OCI-LY7 (cell line): ENCODE measurements at regions not wholly inside any gene's neighbourhood (a gene's known extent, or its start where the extent isn't known, plus 50 kb on each side); places are given as distances from the start of the nearest gene placed in this dataset.

Source experiments
- BruUV-seq: library from RNA; stranded (reverse); fragments of 400-500 nt; replicated peaks from 2 replicates; lab custom pipeline; 2021; lab: Mats Ljungman, UMichigan
- CTCF ChIA-PET: fragments of 300-600 bp; sonication (Branson Sonifier 250); formaldehyde crosslinking; loops from one replicate; lab custom pipeline; 2022; ENCODE audit warnings: antibody characterized with exemption; ENCODE audit not compliant: unreplicated experiment; lab: Charles Lee
- POLR2A ChIA-PET: fragments of 300-600 bp; sonication (Branson Sonifier 250); formaldehyde crosslinking; loops from one replicate; lab custom pipeline; 2022; ENCODE audit warnings: antibody characterized with exemption; lab: Charles Lee
- DNase-seq: peaks from one replicate; pipeline ENCODE4 v3.0.0-alpha.2; 2015; ENCODE audit warnings: low spot score
- H2AFZ ChIP-seq: fragments of 200-600 bp; sonication (generic), shearing (Covaris generic); 2 replicates; pipeline ENCODE4 v1.6.1; 2014; ENCODE audit warnings: mild to moderate bottlenecking, antibody characterized with exemption, low read length, moderate library complexity
- H3K27ac ChIP-seq: fragments of 200-600 bp; sonication (generic); 2 replicates; pipeline ENCODE4 v1.5.1; 2014; ENCODE audit warnings: mixed run types, low read depth, mild to moderate bottlenecking, moderate library complexity, low read length, inconsistent platforms; ENCODE audit not compliant: poor library complexity, severe bottlenecking
- H3K36me3 ChIP-seq: fragments of 200-600 bp; sonication (generic); 2 replicates; pipeline ENCODE4 v1.6.1; 2014; ENCODE audit warnings: mild to moderate bottlenecking, antibody characterized with exemption, low read length, moderate library complexity, mixed read lengths; ENCODE audit not compliant: insufficient read depth
- H3K4me1 ChIP-seq: fragments of 200-600 bp; sonication (generic); 2 replicates; pipeline ENCODE4 v1.5.1; 2014; ENCODE audit warnings: mild to moderate bottlenecking, low read length; ENCODE audit not compliant: insufficient read depth, poor library complexity, severe bottlenecking
- H3K4me2 ChIP-seq: fragments of 200-600 bp; sonication (generic); 2 replicates; pipeline ENCODE4 v1.6.1; 2014; ENCODE audit warnings: mild to moderate bottlenecking, low read length
- H3K4me3 ChIP-seq: fragments of 200-600 bp; sonication (generic); 2 replicates; pipeline ENCODE4 v1.5.1; 2014; ENCODE audit warnings: mild to moderate bottlenecking, low read depth, low read length; ENCODE audit not compliant: poor library complexity, severe bottlenecking
- H3K79me2 ChIP-seq: fragments of 200-600 bp; sonication (generic); 2 replicates; pipeline ENCODE4 v1.6.1; 2016; ENCODE audit warnings: low read depth, mild to moderate bottlenecking, low read length, moderate library complexity, mixed read lengths; ENCODE audit not compliant: insufficient read depth
- H3K9me2 ChIP-seq: fragments of 200-600 bp; sonication (generic); 2 replicates; pipeline ENCODE4 v1.6.1; 2016; ENCODE audit warnings: mild to moderate bottlenecking, low read length, mixed read lengths; ENCODE audit not compliant: insufficient read depth
- H3K9me3 ChIP-seq: fragments of 200-600 bp; sonication (generic); 2 replicates; pipeline ENCODE4 v1.6.1; 2014; ENCODE audit warnings: mild to moderate bottlenecking, mixed run types, low read length, mixed read lengths
- H4K20me1 ChIP-seq: fragments of 200-600 bp; sonication (generic); 2 replicates; pipeline ENCODE4 v1.6.1; 2014; ENCODE audit warnings: mild to moderate bottlenecking, antibody characterized with exemption, low read length, moderate library complexity, mixed read lengths; ENCODE audit not compliant: insufficient read depth
- EZH2phosphoT487 ChIP-seq: fragments of 200-600 bp; sonication (generic); IDR thresholded peaks from 2 replicates; pipeline ENCODE4 v1.6.1; 2018; ENCODE audit warnings: low read depth, borderline replicate concordance, mild to moderate bottlenecking, mixed run types, antibody characterized with exemption, low read length, moderate library complexity, mixed read lengths
- intact Hi-C: fragments of 100-400 bp; cut with micrococcal nuclease; formaldehyde crosslinking; loops from one replicate; pipeline ENCODE4 v1.10.0; 2022; ENCODE audit not compliant: unreplicated experiment
- TF ChIP-seq, protein P1 (sequence below): fragments of 200-600 bp; sonication (generic); conservative IDR thresholded peaks from 2 replicates; pipeline ENCODE4 v1.5.1; 2014; ENCODE audit warnings: mild to moderate bottlenecking, antibody characterized with exemption, low read length, moderate library complexity, mixed read lengths

- intact Hi-C loops = no loop called here
- no TSS peak for BruUV-seq
- no peak for TF ChIP-seq EZH2phosphoT487
- TF ChIP-seq, protein P1, sequence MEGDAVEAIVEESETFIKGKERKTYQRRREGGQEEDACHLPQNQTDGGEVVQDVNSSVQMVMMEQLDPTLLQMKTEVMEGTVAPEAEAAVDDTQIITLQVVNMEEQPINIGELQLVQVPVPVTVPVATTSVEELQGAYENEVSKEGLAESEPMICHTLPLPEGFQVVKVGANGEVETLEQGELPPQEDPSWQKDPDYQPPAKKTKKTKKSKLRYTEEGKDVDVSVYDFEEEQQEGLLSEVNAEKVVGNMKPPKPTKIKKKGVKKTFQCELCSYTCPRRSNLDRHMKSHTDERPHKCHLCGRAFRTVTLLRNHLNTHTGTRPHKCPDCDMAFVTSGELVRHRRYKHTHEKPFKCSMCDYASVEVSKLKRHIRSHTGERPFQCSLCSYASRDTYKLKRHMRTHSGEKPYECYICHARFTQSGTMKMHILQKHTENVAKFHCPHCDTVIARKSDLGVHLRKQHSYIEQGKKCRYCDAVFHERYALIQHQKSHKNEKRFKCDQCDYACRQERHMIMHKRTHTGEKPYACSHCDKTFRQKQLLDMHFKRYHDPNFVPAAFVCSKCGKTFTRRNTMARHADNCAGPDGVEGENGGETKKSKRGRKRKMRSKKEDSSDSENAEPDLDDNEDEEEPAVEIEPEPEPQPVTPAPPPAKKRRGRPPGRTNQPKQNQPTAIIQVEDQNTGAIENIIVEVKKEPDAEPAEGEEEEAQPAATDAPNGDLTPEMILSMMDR = no peak
Measured at GRCh38 chr5:57537811-57538210, 55.2 kb upstream of the ACTBL2 start.

GRCh38 chr5:57532513-57533497 is 50.2 kb upstream of the ACTBL2 start:
- intact Hi-C loops = no loop called here
- POLR2A ChIA-PET = no interaction called here

More at GRCh38 chr5:57537811-57538210, 55.2 kb upstream of the ACTBL2 start:
- DNase-seq = no peak
- Histone ChIP-seq H2AFZ (no peak overlapping the region), H3K4me3 (no peak overlapping the region), H3K27ac (no peak overlapping the region), H4K20me1 (no peaks in the 10 kb centered on the region), H3K9me2 (no peaks in the 10 kb centered on the region), H3K4me2 (no peak overlapping the region), H3K9me3 (no peaks in the 10 kb centered on the region), H3K36me3 (no peaks in the 10 kb centered on the region), H3K4me1 (no peaks in the 10 kb centered on the region), H3K79me2 (no peaks in the 10 kb centered on the region)
- ChIA-PET CTCF (no interaction called here), POLR2A (no interaction called here)

More at GRCh38 chr5:57532513-57533497, 50.2 kb upstream of the ACTBL2 start:
- CTCF ChIA-PET = no interaction called here
- TF ChIP-seq EZH2phosphoT487 = no peak
- TF ChIP-seq, protein P1 = no peak
- Histone ChIP-seq H3K9me2 (no peaks in the 10 kb centered on the region), H3K36me3 (no peaks in the 10 kb centered on the region), H3K79me2 (no peaks in the 10 kb centered on the region), H3K27ac (no peak overlapping the region), H3K4me1 (no peaks in the 10 kb centered on the region), H3K4me3 (no peak overlapping the region), H4K20me1 (no peaks in the 10 kb centered on the region), H2AFZ (no peak overlapping the region), H3K4me2 (no peak overlapping the region), H3K9me3 (no peaks in the 10 kb centered on the region)
- BruUV-seq = no TSS peak
- DNase-seq = no peak
